ENCODE measurements at regions not wholly inside any gene's neighbourhood (a gene's known extent, or its start where the extent isn't known, plus 50 kb on each side); places are given as distances from the start of the nearest gene placed in this dataset.

DNA sequence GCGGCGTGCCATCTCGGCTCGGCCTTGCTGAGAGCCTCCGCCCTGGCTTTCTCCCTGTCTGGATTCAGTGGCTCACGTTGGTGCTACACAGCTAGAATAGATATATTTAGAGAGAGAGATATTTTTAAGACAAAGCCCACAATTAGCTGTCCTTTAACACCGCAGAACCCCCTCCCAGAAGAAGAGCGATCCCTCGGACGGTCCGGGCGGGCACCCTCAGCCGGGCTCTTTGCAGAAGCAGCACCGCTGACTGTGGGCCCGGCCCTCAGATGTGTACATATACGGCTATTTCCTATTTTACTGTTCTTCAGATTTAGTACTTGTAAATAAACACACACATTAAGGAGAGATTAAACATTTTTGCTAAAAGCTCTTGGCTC is 54.1 kb downstream of the PLXNA1 start:
- no peaks in the 10 kb centered on the region; the same call in 1 of the 2 replicates for H4K20me1 ChIP-seq (replicated peaks; ENCODE audit: insufficient read depth)
- Mint-ChIP-seq H3K9me3 (no peaks in the 10 kb centered on the region), H3K27me3 (ENCODE audit: insufficient read depth, low read depth, poor library complexity) (peaks cover 16% of the 10 kb centered on the region), H3K27ac (no peak overlapping the region), H3K4me1 (peaks cover 1% of the 10 kb centered on the region; the same call in 1 of the 3 replicates), H3K4me3 (no peak overlapping the region), H3K36me3 (ENCODE audit: low read depth) (peaks cover 7% of the 10 kb centered on the region; the same call in 1 of the 3 replicates)
- H3K9me2 ChIP-seq (ENCODE audit: insufficient read depth): no peaks in the 10 kb centered on the region
- H2AFZ ChIP-seq: no peak overlapping the region
- H3K79me2 ChIP-seq (replicated peaks; ENCODE audit: insufficient read depth): no peaks in the 10 kb centered on the region
- ATAC-seq: no peak
- no peaks in the 10 kb centered on the region for H3K27me3 ChIP-seq (ENCODE audit: insufficient read depth)
- no peaks in the 10 kb centered on the region for H3K36me3 ChIP-seq (ENCODE audit: insufficient read depth)
- no peaks in the 10 kb centered on the region for H3K4me1 ChIP-seq (ENCODE audit: insufficient read depth)
- DNase-seq (ENCODE audit: low spot score): no peak
- no peak overlapping the region for H3K27ac ChIP-seq (ENCODE audit: low read depth)
- H3K4me3 ChIP-seq: no peak overlapping the region
- TF ChIP-seq ZNF331 (CRISPR knock-in tag; IDR thresholded peaks at IDR 0.05; ENCODE audit: low read depth): no peak
- TF ChIP-seq JUNB (IDR thresholded peaks at IDR 0.05; ENCODE audit: unreplicated experiment): no peak
- no peak for TF ChIP-seq ETS1 (IDR thresholded peaks at IDR 0.05)
- TF ChIP-seq POLR2AphosphoS5 (IDR thresholded peaks at IDR 0.05; ENCODE audit: low read depth): no peak
- TF ChIP-seq EZH2 (IDR thresholded peaks at IDR 0.05; ENCODE audit: low read depth, unreplicated experiment): no peak
- TF ChIP-seq NANOG (IDR thresholded peaks at IDR 0.05; ENCODE audit: borderline replicate concordance): no peak
- TF ChIP-seq STAT1 (IDR thresholded peaks at IDR 0.05; ENCODE audit: unreplicated experiment): no peak
- TF ChIP-seq, protein P1, sequence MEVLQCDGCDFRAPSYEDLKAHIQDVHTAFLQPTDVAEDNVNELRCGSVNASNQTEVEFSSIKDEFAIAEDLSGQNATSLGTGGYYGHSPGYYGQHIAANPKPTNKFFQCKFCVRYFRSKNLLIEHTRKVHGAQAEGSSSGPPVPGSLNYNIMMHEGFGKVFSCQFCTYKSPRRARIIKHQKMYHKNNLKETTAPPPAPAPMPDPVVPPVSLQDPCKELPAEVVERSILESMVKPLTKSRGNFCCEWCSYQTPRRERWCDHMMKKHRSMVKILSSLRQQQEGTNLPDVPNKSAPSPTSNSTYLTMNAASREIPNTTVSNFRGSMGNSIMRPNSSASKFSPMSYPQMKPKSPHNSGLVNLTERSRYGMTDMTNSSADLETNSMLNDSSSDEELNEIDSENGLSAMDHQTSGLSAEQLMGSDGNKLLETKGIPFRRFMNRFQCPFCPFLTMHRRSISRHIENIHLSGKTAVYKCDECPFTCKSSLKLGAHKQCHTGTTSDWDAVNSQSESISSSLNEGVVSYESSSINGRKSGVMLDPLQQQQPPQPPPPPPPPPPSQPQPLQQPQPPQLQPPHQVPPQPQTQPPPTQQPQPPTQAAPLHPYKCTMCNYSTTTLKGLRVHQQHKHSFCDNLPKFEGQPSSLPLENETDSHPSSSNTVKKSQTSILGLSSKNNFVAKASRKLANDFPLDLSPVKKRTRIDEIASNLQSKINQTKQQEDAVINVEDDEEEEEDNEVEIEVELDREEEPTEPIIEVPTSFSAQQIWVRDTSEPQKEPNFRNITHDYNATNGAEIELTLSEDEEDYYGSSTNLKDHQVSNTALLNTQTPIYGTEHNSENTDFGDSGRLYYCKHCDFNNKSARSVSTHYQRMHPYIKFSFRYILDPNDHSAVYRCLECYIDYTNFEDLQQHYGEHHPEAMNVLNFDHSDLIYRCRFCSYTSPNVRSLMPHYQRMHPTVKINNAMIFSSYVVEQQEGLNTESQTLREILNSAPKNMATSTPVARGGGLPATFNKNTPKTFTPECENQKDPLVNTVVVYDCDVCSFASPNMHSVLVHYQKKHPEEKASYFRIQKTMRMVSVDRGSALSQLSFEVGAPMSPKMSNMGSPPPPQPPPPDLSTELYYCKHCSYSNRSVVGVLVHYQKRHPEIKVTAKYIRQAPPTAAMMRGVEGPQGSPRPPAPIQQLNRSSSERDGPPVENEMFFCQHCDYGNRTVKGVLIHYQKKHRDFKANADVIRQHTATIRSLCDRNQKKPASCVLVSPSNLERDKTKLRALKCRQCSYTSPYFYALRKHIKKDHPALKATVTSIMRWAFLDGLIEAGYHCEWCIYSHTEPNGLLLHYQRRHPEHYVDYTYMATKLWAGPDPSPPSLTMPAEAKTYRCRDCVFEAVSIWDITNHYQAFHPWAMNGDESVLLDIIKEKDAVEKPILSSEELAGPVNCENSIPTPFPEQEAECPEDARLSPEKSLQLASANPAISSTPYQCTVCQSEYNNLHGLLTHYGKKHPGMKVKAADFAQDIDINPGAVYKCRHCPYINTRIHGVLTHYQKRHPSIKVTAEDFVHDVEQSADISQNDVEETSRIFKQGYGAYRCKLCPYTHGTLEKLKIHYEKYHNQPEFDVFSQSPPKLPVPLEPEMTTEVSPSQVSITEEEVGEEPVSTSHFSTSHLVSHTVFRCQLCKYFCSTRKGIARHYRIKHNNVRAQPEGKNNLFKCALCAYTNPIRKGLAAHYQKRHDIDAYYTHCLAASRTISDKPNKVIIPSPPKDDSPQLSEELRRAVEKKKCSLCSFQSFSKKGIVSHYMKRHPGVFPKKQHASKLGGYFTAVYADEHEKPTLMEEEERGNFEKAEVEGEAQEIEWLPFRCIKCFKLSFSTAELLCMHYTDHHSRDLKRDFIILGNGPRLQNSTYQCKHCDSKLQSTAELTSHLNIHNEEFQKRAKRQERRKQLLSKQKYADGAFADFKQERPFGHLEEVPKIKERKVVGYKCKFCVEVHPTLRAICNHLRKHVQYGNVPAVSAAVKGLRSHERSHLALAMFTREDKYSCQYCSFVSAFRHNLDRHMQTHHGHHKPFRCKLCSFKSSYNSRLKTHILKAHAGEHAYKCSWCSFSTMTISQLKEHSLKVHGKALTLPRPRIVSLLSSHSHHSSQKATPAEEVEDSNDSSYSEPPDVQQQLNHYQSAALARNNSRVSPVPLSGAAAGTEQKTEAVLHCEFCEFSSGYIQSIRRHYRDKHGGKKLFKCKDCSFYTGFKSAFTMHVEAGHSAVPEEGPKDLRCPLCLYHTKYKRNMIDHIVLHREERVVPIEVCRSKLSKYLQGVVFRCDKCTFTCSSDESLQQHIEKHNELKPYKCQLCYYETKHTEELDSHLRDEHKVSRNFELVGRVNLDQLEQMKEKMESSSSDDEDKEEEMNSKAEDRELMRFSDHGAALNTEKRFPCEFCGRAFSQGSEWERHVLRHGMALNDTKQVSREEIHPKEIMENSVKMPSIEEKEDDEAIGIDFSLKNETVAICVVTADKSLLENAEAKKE (CRISPR knock-in tag; IDR thresholded peaks at IDR 0.05): no peak
- TF ChIP-seq EZH2phosphoT487 (IDR thresholded peaks at IDR 0.05; ENCODE audit: unreplicated experiment): no peak
- no peak for TF ChIP-seq CREB1 (CRISPR knock-in tag; IDR thresholded peaks at IDR 0.05; ENCODE audit: low read depth)
- TF ChIP-seq REST (IDR thresholded peaks at IDR 0.05; ENCODE audit: unreplicated experiment): no peak
- TF ChIP-seq ZNF114 (CRISPR knock-in tag; IDR thresholded peaks at IDR 0.05): no peak
- TF ChIP-seq CTCF (conservative IDR thresholded peaks at IDR 0.05; ENCODE audit: low read depth in 2 of 2): no peak
- no peaks in the 10 kb centered on the region for H3F3A ChIP-seq (replicated peaks; ENCODE audit: low read depth)
- no peak overlapping the region for H3K4me2 ChIP-seq

All from GM23338 (cell line).